IMR-90 (cell line): ENCODE measurements at regions not wholly inside any gene's neighbourhood (a gene's known extent, or its start where the extent isn't known, plus 50 kb on each side); places are given as distances from the start of the nearest gene placed in this dataset.

Experiments
- ATAC-seq: fragments of 200-7000 bp; cut with Tn5 transposase; 2 replicates; pipeline ENCODE4 v1.9.1; 2020; ENCODE audit warnings: low read depth, mild to moderate bottlenecking, moderate library complexity
- BruUV-seq: library from RNA; stranded (reverse); fragments of 400-500 nt; replicated peaks from 2 replicates; lab custom pipeline; 2021; lab: Mats Ljungman, UMichigan
- CTCF ChIA-PET: fragments of 300-600 bp; formaldehyde crosslinking; extraction: SDS; loops from one replicate; lab custom pipeline; 2021; ENCODE audit warnings: antibody characterized with exemption; lab: Yijun Ruan, JAX
- POLR2A ChIA-PET: fragments of 300-600 bp; sonication (Branson Sonifier 250); formaldehyde crosslinking; loops from one replicate; lab custom pipeline; 2022; ENCODE audit warnings: antibody characterized with exemption; ENCODE audit not compliant: unreplicated experiment; lab: Charles Lee
- DNase-seq: peaks from one replicate; pipeline ENCODE4 v3.0.0; 2013
- H2AFZ ChIP-seq: replicated peaks from 2 replicates; pipeline ENCODE3; 2013; ENCODE audit warnings: low read length, mild to moderate bottlenecking; ENCODE audit not compliant: poor library complexity
- H2AK5ac ChIP-seq: 2 replicates; pipeline ENCODE4 v1.6.1; 2013; ENCODE audit warnings: low read depth, low read length, inconsistent platforms
- H2AK9ac ChIP-seq: replicated peaks from 2 replicates; pipeline ENCODE3; 2013; ENCODE audit warnings: mild to moderate bottlenecking, low read depth, low read length, moderate library complexity; ENCODE audit not compliant: poor library complexity
- H2BK120ac ChIP-seq: 2 replicates; pipeline ENCODE4 v1.6.1; 2013; ENCODE audit warnings: low read depth, low read length, inconsistent platforms
- H2BK15ac ChIP-seq: 3 replicates; pipeline ENCODE4 v1.6.1; 2013; ENCODE audit warnings: low read depth, low read length, inconsistent platforms
- H2BK20ac ChIP-seq: 2 replicates; pipeline ENCODE4 v1.6.1; 2013; ENCODE audit warnings: low read depth, mild to moderate bottlenecking, inconsistent platforms, low read length, moderate library complexity
- H2BK5ac ChIP-seq: 2 replicates; pipeline ENCODE4 v1.6.1; 2013; ENCODE audit warnings: mild to moderate bottlenecking, low read depth, low read length, inconsistent platforms; ENCODE audit not compliant: poor library complexity, severe bottlenecking
- H3K14ac ChIP-seq: replicated peaks from 2 replicates; pipeline ENCODE4 v1.6.1; 2013; ENCODE audit warnings: low read depth, low read length, inconsistent platforms
- H3K18ac ChIP-seq: 2 replicates; pipeline ENCODE4 v1.6.1; 2013; ENCODE audit warnings: low read depth, low read length, control low read depth
- H3K23ac ChIP-seq: 2 replicates; pipeline ENCODE4 v1.6.1; 2013; ENCODE audit warnings: low read depth, low read length, inconsistent platforms
- H3K27ac ChIP-seq: 2 replicates; pipeline ENCODE4 v1.5.1; 2013; ENCODE audit warnings: mild to moderate bottlenecking, control low read depth, low read length; ENCODE audit not compliant: insufficient read depth
- H3K27me3 ChIP-seq: 2 replicates; pipeline ENCODE4 v1.6.1; 2013; ENCODE audit warnings: low read length; ENCODE audit not compliant: control insufficient read depth, insufficient read depth
- H3K36me3 ChIP-seq: 2 replicates; pipeline ENCODE4 v1.6.1; 2013; ENCODE audit warnings: low read length, mixed read lengths; ENCODE audit not compliant: control insufficient read depth, insufficient read depth
- H3K4ac ChIP-seq: 2 replicates; pipeline ENCODE4 v1.6.1; 2013; ENCODE audit warnings: low read depth, low read length, inconsistent platforms
- H3K4me1 ChIP-seq: 2 replicates; pipeline ENCODE4 v1.6.1; 2013; ENCODE audit warnings: low read length, mixed read lengths; ENCODE audit not compliant: control insufficient read depth, insufficient read depth
- H3K4me2 ChIP-seq: 2 replicates; pipeline ENCODE4 v1.6.1; 2013; ENCODE audit warnings: low read depth, mild to moderate bottlenecking, control low read depth, low read length, moderate library complexity
- H3K4me3 ChIP-seq: 2 replicates; pipeline ENCODE4 v1.5.1; 2013; ENCODE audit warnings: low read depth, mild to moderate bottlenecking, control low read depth, low read length, moderate library complexity; ENCODE audit not compliant: insufficient read depth
- H3K56ac ChIP-seq: 2 replicates; pipeline ENCODE4 v1.6.1; 2013; ENCODE audit warnings: low read length, inconsistent platforms; ENCODE audit not compliant: insufficient read depth; ENCODE audit errors: extremely low read depth
- H3K79me1 ChIP-seq, 2 experiments: 2 replicates each; pipeline ENCODE4 v1.6.1; 2013; ENCODE audit warnings: low read length in 2 of 2, inconsistent platforms in 1 of 2, low read depth in 1 of 2
- H3K9ac ChIP-seq: 2 replicates; pipeline ENCODE4 v1.6.1; 2013; ENCODE audit warnings: low read depth, low read length, control low read depth
- H3K9me1 ChIP-seq: 2 replicates; pipeline ENCODE4 v1.6.1; 2013; ENCODE audit warnings: low read length, inconsistent platforms; ENCODE audit not compliant: insufficient read depth
- H3K9me3 ChIP-seq: 2 replicates; pipeline ENCODE4 v1.6.1; 2013; ENCODE audit warnings: low read length; ENCODE audit not compliant: control insufficient read depth, insufficient read depth
- H4K20me1 ChIP-seq: 2 replicates; pipeline ENCODE4 v1.6.1; 2013; ENCODE audit warnings: low read length, inconsistent platforms; ENCODE audit not compliant: insufficient read depth
- H4K5ac ChIP-seq: 2 replicates; pipeline ENCODE4 v1.6.1; 2013; ENCODE audit warnings: mild to moderate bottlenecking, low read depth, low read length, control low read depth
- H4K8ac ChIP-seq, 2 experiments: 2 replicates each; pipeline ENCODE4 v1.6.1; 2013; ENCODE audit warnings: low read depth in 2 of 2, low read length in 2 of 2, control low read depth in 1 of 2, inconsistent platforms in 1 of 2
- H4K91ac ChIP-seq: 2 replicates; pipeline ENCODE4 v1.6.1; 2013; ENCODE audit warnings: low read depth, low read length, inconsistent platforms; ENCODE audit not compliant: insufficient read depth
- NFE2L2 ChIP-seq: fragments of 150-350 bp; IDR thresholded peaks from 2 replicates; pipeline ENCODE4 v1.6.1; 2016; ENCODE audit warnings: low read depth, mild to moderate bottlenecking, low read length
- WGBS, 2 experiments: methylation state at CpG; one replicate each; pipeline versions ENCODE4 v1.1.5 to v1.1.7; 2013; ENCODE audit warnings: missing lambda C conversion rate in 2 of 2; ENCODE audit not compliant: insufficient read length in 1 of 2; ENCODE audit errors: extremely low coverage in 2 of 2; 5-methylcytosine and 5-hydroxymethylcytosine counted together
- dilution Hi-C: fragments of 300-500 bp; cut with HindIII; formaldehyde crosslinking; loops from one replicate; pipeline ENCODE4 v1.14.3; 2018; ENCODE audit warnings: low sequenced_read_pairs; ENCODE audit not compliant: unreplicated experiment
- in situ Hi-C: fragments of 300-500 bp; cut with MboI; formaldehyde crosslinking; loops from 3 replicates; pipeline ENCODE4 v1.14.3; 2019; ENCODE audit warnings: low sequenced_read_pairs, inconsistent platforms, mixed read lengths
- intact Hi-C: fragments of 100-400 bp; cut with micrococcal nuclease; formaldehyde crosslinking; loops from 2 replicates; pipeline ENCODE4 v1.10.0; 2022

DNA sequence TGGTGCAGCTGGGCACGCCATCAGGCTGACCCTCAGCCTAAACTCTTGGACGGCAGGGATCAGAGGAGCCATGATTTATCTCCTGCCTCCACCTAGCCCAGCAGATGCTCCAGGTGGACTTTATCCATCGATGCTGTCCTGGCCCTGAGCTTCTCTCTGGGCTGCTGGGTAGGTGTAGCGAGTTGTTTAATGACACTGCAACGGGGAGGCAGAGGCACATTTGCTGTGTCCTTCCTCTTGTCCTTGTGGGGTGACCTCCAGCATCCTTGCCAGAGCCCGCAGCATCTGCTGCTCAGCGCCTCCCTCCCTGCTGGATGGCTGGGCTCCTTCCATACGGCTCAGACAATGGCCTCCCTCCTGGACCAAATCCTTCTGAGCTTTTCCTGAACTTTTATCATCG lies 103.1 kb upstream of the IRX4 start:
- Histone ChIP-seq H2BK15ac (no peak overlapping the region), H2BK120ac (no peak overlapping the region), H3K4me2 (no peak overlapping the region), H4K20me1 (no peaks in the 10 kb centered on the region), H3K9me3 (no peaks in the 10 kb centered on the region; the same call in 1 of the 2 replicates), H3K56ac (no peak overlapping the region), H2AK5ac (no peak overlapping the region), H2AK9ac (no peak overlapping the region), H2BK5ac (no peak overlapping the region), H3K23ac (no peak overlapping the region), H4K5ac (no peak overlapping the region), H2BK20ac (no peak overlapping the region), H3K14ac (no peak overlapping the region), H3K9ac (no peak overlapping the region), H3K27me3 (no peaks in the 10 kb centered on the region), H4K8ac (no peak overlapping the region), H3K4me1 (no peaks in the 10 kb centered on the region), H4K91ac (no peak overlapping the region), H3K18ac (no peak overlapping the region), H3K27ac (no peak overlapping the region), H3K79me1 (no peaks in the 10 kb centered on the region), H3K4ac (no peak overlapping the region), H3K4me3 (no peak overlapping the region), H3K36me3 (no peaks in the 10 kb centered on the region), H3K9me1 (no peaks in the 10 kb centered on the region), H2AFZ (peak overlapping the region; percentile 43)
- ChIA-PET POLR2A (no interaction called here), CTCF (no interaction called here)
- no peak for TF ChIP-seq NFE2L2
- DNase-seq (no peak), ATAC-seq (no peak)
- no CpG with 5 or more reads among the region's 9 CpGs for WGBS, 2 experiments
- no TSS peak for BruUV-seq
- in situ Hi-C loops (no loop called here), dilution Hi-C loops (no loop called here), intact Hi-C loops (no loop called here)
